ENCODE measurements at regions not wholly inside any gene's neighbourhood (a gene's known extent, or its start where the extent isn't known, plus 50 kb on each side); places are given as distances from the start of the nearest gene placed in this dataset.

DNA sequence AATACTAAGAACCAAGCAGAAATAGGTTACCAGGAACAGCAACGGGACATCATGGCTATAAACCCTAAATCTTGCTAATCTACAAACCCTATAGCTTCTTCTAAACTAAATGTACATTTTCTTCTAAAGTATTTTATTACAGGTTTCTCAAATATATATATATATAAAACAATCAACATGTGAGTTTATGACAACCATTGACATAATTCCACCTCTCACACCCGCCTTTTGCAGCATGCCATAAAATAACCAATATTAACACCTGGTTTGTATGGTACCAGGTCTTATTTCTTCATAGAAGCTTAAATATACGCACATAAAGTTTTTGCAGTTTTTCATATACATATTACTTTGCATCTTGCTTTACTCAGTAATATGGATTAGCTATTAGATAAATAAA is 955.3 kb upstream of the LCORL start:
- H3K36me3 Mint-ChIP-seq: no peaks in the 10 kb centered on the region
- H3K4me3 Mint-ChIP-seq: no peak overlapping the region
- intact Hi-C loops (cut with micrococcal nuclease): no loop called here
- no peak for DNase-seq
- TF ChIP-seq, protein P1, sequence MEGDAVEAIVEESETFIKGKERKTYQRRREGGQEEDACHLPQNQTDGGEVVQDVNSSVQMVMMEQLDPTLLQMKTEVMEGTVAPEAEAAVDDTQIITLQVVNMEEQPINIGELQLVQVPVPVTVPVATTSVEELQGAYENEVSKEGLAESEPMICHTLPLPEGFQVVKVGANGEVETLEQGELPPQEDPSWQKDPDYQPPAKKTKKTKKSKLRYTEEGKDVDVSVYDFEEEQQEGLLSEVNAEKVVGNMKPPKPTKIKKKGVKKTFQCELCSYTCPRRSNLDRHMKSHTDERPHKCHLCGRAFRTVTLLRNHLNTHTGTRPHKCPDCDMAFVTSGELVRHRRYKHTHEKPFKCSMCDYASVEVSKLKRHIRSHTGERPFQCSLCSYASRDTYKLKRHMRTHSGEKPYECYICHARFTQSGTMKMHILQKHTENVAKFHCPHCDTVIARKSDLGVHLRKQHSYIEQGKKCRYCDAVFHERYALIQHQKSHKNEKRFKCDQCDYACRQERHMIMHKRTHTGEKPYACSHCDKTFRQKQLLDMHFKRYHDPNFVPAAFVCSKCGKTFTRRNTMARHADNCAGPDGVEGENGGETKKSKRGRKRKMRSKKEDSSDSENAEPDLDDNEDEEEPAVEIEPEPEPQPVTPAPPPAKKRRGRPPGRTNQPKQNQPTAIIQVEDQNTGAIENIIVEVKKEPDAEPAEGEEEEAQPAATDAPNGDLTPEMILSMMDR (IDR thresholded peaks at IDR 0.05): no peak
- H3K9ac ChIP-seq (ENCODE audit: insufficient read depth, low read length, poor library complexity, severe bottlenecking): no peak overlapping the region
- no peak overlapping the region for H3K4me3 ChIP-seq (replicated peaks in 1 of 3; ENCODE audit: low read depth in 2 of 3, low read length in 3 of 3)
- H4K20me1 ChIP-seq (ENCODE audit: insufficient read depth, low read length): no peaks in the 10 kb centered on the region
- H3K9me3 Mint-ChIP-seq: peaks cover 0 to 5% (median 2%) of the 10 kb centered on the region in 7 donors
- H3K27me3 ChIP-seq (ENCODE audit: control insufficient read depth in 2 of 2, insufficient read depth in 2 of 2, low read length in 2 of 2): no peaks in the 10 kb centered on the region
- no peak overlapping the region for H3K27ac Mint-ChIP-seq
- no peak overlapping the region for H3K4me2 ChIP-seq (replicated peaks; ENCODE audit: extremely low read depth, low read length, poor library complexity, severe bottlenecking)
- no peaks in the 10 kb centered on the region for H3K27me3 Mint-ChIP-seq (ENCODE audit: low read depth in 3 of 3)
- no peaks in the 10 kb centered on the region for H3K4me1 Mint-ChIP-seq
- H3K9me3 ChIP-seq (replicated peaks in 1 of 2; ENCODE audit: control insufficient read depth in 1 of 2, insufficient read depth in 1 of 2, low read length in 2 of 2): peaks cover 0 to 8% of the 10 kb centered on the region in 2 donors
- no peaks in the 10 kb centered on the region for H3K79me2 ChIP-seq (ENCODE audit: insufficient read depth, low read length)
- H3K27ac ChIP-seq (ENCODE audit: low read depth in 1 of 2, low read length in 2 of 2): no peak overlapping the region
- H3K4me1 ChIP-seq (ENCODE audit: control insufficient read depth in 1 of 2, insufficient read depth in 2 of 2, low read length in 2 of 2): no peaks in the 10 kb centered on the region
- WGBS (ENCODE audit: insufficient coverage): no CpG with 5 or more reads among the region's 3 CpGs
- no peaks in the 10 kb centered on the region for H3K36me3 ChIP-seq (replicated peaks in 1 of 2; ENCODE audit: control insufficient read depth in 1 of 2, insufficient read depth in 2 of 2, low read length in 2 of 2)
- no peak overlapping the region for H2AFZ ChIP-seq (ENCODE audit: insufficient read depth, low read depth, low read length, poor library complexity, severe bottlenecking)

DNA sequence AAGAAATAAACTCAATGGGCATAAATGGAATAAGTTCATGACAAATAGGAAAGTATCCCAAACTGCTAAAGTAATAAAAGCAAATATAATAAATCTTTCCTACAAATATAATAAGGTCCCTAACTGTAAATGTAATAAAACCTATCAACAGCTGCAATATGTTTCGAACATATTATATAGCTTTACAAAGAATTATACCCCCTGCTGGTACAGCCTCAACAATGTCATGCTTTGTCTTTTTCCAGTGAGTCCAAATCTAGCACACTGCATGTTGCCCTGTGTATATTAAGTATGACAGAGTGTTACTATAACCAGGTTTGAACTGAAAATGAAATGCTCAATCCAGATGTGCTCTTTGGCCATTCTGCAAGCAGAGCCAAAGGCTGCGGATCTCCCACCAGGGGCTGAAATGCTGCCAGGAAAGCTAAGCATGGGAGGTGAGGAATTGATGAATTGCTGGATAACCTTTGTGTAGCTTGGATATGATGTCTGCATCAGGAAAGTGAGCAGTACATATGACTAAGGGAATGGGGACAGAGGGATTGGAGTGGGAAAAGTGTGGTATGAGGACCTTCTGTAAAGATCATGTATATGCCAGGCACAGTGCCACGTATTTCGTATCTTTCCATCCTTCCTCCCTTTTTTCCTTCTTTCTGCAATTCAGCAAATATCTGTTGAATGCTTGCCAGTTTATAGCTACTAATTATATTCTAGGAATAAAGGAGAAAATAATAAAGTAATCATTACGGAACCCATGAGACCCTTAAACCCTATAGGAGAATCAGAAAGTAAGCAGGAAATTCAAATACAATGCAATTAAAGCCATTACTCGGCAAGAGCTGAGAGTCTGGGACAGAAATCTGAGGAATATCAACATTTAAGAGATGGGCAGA is 954.6 kb upstream of the LCORL start:
- H3K4me3 Mint-ChIP-seq: no peak overlapping the region
- H3K4me1 ChIP-seq (ENCODE audit: control insufficient read depth in 1 of 2, insufficient read depth in 2 of 2, low read length in 2 of 2): no peaks in the 10 kb centered on the region
- H3K27me3 Mint-ChIP-seq (ENCODE audit: low read depth in 3 of 3): no peaks in the 10 kb centered on the region
- no peak overlapping the region for H3K27ac Mint-ChIP-seq
- DNase-seq: no peak
- H3K36me3 ChIP-seq (replicated peaks in 1 of 2; ENCODE audit: control insufficient read depth in 1 of 2, insufficient read depth in 2 of 2, low read length in 2 of 2): no peaks in the 10 kb centered on the region
- WGBS (ENCODE audit: insufficient coverage): 90% methylated on average over 1 of the region's 6 CpGs
- H4K20me1 ChIP-seq (ENCODE audit: insufficient read depth, low read length): no peaks in the 10 kb centered on the region
- H3K36me3 Mint-ChIP-seq: no peaks in the 10 kb centered on the region
- no peaks in the 10 kb centered on the region for H3K4me1 Mint-ChIP-seq
- TF ChIP-seq, protein P1 (IDR thresholded peaks at IDR 0.05): no peak
- H3K4me2 ChIP-seq (replicated peaks; ENCODE audit: extremely low read depth, low read length, poor library complexity, severe bottlenecking): no peak overlapping the region
- peaks cover 0 to 7% (median 2%) of the 10 kb centered on the region in 7 donors for H3K9me3 Mint-ChIP-seq
- peaks cover 0 to 7% of the 10 kb centered on the region in 2 donors for H3K9me3 ChIP-seq (replicated peaks in 1 of 2; ENCODE audit: control insufficient read depth in 1 of 2, insufficient read depth in 1 of 2, low read length in 2 of 2)
- H3K9ac ChIP-seq (ENCODE audit: insufficient read depth, low read length, poor library complexity, severe bottlenecking): no peak overlapping the region
- no peak overlapping the region for H2AFZ ChIP-seq (ENCODE audit: insufficient read depth, low read depth, low read length, poor library complexity, severe bottlenecking)
- no peaks in the 10 kb centered on the region for H3K27me3 ChIP-seq (ENCODE audit: control insufficient read depth in 2 of 2, insufficient read depth in 2 of 2, low read length in 2 of 2)
- H3K27ac ChIP-seq (ENCODE audit: low read depth in 1 of 2, low read length in 2 of 2): no peak overlapping the region
- H3K4me3 ChIP-seq (replicated peaks in 1 of 3; ENCODE audit: low read depth in 2 of 3, low read length in 3 of 3): no peak overlapping the region
- intact Hi-C loops (cut with micrococcal nuclease): no loop called here
- H3K79me2 ChIP-seq (ENCODE audit: insufficient read depth, low read length): no peaks in the 10 kb centered on the region
